ENCODE measurements at regions not wholly inside any gene's neighbourhood (a gene's known extent, or its start where the extent isn't known, plus 50 kb on each side); places are given as distances from the start of the nearest gene placed in this dataset.
A peak's percentile ranks its signal among the peaks of the same experiment; 100 is the strongest.
"Not testable (repeated sequence)": the region's sequence is repeated elsewhere in the genome, so short reads cannot be mapped to it uniquely, and the experiment has no call there.

GRCh38 chr12:46084666-46085631 lies 94.6 kb upstream of the SCAF11 start:
- no peak for DNase-seq

- no peak for DNase-seq
Measured at GRCh38 chr12:46082490-46083200, 92.3 kb upstream of the SCAF11 start.

GRCh38 chr12:46073321-46073720 lies 82.9 kb upstream of the SCAF11 start:
- no peak for DNase-seq

- DNase-seq = peak; percentile 59
Measured at GRCh38 chr12:46071769-46072624, 81.6 kb upstream of the SCAF11 start.

GRCh38 chr12:46071335-46071734 lies 81.0 kb upstream of the SCAF11 start:
- no peak for DNase-seq

GRCh38 chr12:46067094-46067493 lies 76.7 kb upstream of the SCAF11 start:
- no peak for DNase-seq

- DNase-seq = no peak
Measured at GRCh38 chr12:46065412-46066166, 75.2 kb upstream of the SCAF11 start.

- DNase-seq = no peak
Measured at GRCh38 chr12:46064548-46064947, 74.2 kb upstream of the SCAF11 start.

GRCh38 chr12:46058697-46059096 lies 68.3 kb upstream of the SCAF11 start:
- not testable (repeated sequence) for DNase-seq

- no peak for DNase-seq
Measured at GRCh38 chr12:46050805-46051204, 60.4 kb upstream of the SCAF11 start.

GRCh38 chr12:46049665-46050064 lies 59.3 kb upstream of the SCAF11 start:
- DNase-seq = no peak

- DNase-seq = no peak
Measured at GRCh38 chr12:46046436-46046835, 56.1 kb upstream of the SCAF11 start.

GRCh38 chr12:46043972-46044520 lies 53.7 kb upstream of the SCAF11 start:
- DNase-seq = no peak

Measured in activated CD4-positive, alpha-beta T cell treated with anti-CD3 and anti-CD28 coated beads, Interleukin-2, amount 50 U/mL, for 1 hour (primary cell).